Neutrophil (primary cell): ENCODE measurements at regions not wholly inside any gene's neighbourhood (a gene's known extent, or its start where the extent isn't known, plus 50 kb on each side); places are given as distances from the start of the nearest gene placed in this dataset.

Experiments
- H3K27ac ChIP-seq: fragments of 200-600 bp; sonication (generic); 2 replicates; pipeline ENCODE4 v1.5.1; 2016; ENCODE audit warnings: mild to moderate bottlenecking, moderate library complexity
- H3K27me3 ChIP-seq: fragments of 200-600 bp; sonication (generic); 2 replicates; pipeline ENCODE4 v1.6.0; 2016; ENCODE audit warnings: mild to moderate bottlenecking
- H3K36me3 ChIP-seq: fragments of 200-600 bp; sonication (generic); 2 replicates; pipeline ENCODE4 v1.5.1; 2017
- H3K4me1 ChIP-seq, 2 experiments: fragments of 200-600 bp in 1 of 2; sonication (generic) in 1 of 2; 1 replicate in 1 of 2; 2 replicates in 1 of 2; pipeline versions ENCODE4 v1.5.1 to v1.6.1; 2013 to 2016; ENCODE audit warnings: low read depth in 1 of 2, low read length in 1 of 2, mild to moderate bottlenecking in 1 of 2, moderate library complexity in 1 of 2; ENCODE audit not compliant: control insufficient read depth in 1 of 2, insufficient read depth in 1 of 2
- H3K4me3 ChIP-seq, 2 experiments: fragments of 200-600 bp in 1 of 2; sonication (generic) in 1 of 2; 1 replicate in 1 of 2; 2 replicates in 1 of 2; pipeline ENCODE4 v1.5.1; 2013 to 2016; ENCODE audit warnings: low read depth in 1 of 2, low read length in 1 of 2, mild to moderate bottlenecking in 1 of 2, moderate library complexity in 1 of 2
- H3K9me3 ChIP-seq: fragments of 200-600 bp; sonication (generic); 2 replicates; pipeline ENCODE4 v1.5.1; 2016
- TF ChIP-seq, protein P1 (sequence below): fragments of 200-600 bp; sonication (generic); IDR thresholded peaks from 2 replicates; pipeline ENCODE4 v1.5.1; 2016; ENCODE audit warnings: antibody characterized with exemption

- no peaks in the 10 kb centered on the region for H3K27me3 ChIP-seq
- H3K9me3 ChIP-seq = no peaks in the 10 kb centered on the region
- TF ChIP-seq, protein P1, sequence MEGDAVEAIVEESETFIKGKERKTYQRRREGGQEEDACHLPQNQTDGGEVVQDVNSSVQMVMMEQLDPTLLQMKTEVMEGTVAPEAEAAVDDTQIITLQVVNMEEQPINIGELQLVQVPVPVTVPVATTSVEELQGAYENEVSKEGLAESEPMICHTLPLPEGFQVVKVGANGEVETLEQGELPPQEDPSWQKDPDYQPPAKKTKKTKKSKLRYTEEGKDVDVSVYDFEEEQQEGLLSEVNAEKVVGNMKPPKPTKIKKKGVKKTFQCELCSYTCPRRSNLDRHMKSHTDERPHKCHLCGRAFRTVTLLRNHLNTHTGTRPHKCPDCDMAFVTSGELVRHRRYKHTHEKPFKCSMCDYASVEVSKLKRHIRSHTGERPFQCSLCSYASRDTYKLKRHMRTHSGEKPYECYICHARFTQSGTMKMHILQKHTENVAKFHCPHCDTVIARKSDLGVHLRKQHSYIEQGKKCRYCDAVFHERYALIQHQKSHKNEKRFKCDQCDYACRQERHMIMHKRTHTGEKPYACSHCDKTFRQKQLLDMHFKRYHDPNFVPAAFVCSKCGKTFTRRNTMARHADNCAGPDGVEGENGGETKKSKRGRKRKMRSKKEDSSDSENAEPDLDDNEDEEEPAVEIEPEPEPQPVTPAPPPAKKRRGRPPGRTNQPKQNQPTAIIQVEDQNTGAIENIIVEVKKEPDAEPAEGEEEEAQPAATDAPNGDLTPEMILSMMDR = no peak
- H3K27ac ChIP-seq = no peak overlapping the region
- no peaks in the 10 kb centered on the region for H3K4me1 ChIP-seq
- H3K36me3 ChIP-seq = no peaks in the 10 kb centered on the region
- H3K4me3 ChIP-seq = no peak overlapping the region
These were observed 185.6 kb upstream of the TAB2 start for GRCh38 chr6:149131891-149132290.

- Histone ChIP-seq H3K27ac (no peak overlapping the region), H3K27me3 (no peaks in the 10 kb centered on the region), H3K4me1 (no peaks in the 10 kb centered on the region), H3K36me3 (no peaks in the 10 kb centered on the region), H3K9me3 (no peaks in the 10 kb centered on the region), H3K4me3 (no peak overlapping the region)
- TF ChIP-seq, protein P1 = no peak
These were observed 185.2 kb upstream of the TAB2 start for GRCh38 chr6:149132336-149132735.

GRCh38 chr6:149134511-149134933 is 183.0 kb upstream of the TAB2 start:
- TF ChIP-seq, protein P1 = no peak
- Histone ChIP-seq H3K4me1 (peaks cover 0 to 7% of the 10 kb centered on the region in 2 experiments), H3K36me3 (no peaks in the 10 kb centered on the region), H3K27me3 (no peaks in the 10 kb centered on the region), H3K27ac (no peak overlapping the region), H3K4me3 (no peak overlapping the region), H3K9me3 (no peaks in the 10 kb centered on the region)

DNA sequence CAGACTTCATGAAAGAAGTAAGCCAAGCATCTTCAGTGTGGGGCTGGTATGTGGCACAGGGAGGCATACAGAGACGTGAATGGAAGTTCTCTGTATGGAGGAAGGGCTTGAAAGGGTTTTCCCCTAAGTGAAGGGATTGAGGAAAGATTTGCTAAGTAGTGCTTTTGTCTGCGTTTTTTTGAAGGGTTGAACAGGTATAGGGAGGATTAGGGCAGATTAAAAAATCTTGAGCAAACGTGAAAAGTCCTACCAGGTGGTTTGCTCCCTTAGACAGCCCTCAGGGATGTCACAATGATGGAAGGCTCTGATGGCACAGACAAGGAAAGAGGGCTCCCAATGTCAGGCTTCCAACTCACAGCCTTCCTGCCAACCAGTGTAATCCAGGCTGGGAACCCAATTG is 181.7 kb upstream of the TAB2 start:
- Histone ChIP-seq H3K4me1 (peaks cover 0 to 7% of the 10 kb centered on the region in 2 experiments), H3K4me3 (no peak overlapping the region)
- TF ChIP-seq, protein P1 = no peak

DNA sequence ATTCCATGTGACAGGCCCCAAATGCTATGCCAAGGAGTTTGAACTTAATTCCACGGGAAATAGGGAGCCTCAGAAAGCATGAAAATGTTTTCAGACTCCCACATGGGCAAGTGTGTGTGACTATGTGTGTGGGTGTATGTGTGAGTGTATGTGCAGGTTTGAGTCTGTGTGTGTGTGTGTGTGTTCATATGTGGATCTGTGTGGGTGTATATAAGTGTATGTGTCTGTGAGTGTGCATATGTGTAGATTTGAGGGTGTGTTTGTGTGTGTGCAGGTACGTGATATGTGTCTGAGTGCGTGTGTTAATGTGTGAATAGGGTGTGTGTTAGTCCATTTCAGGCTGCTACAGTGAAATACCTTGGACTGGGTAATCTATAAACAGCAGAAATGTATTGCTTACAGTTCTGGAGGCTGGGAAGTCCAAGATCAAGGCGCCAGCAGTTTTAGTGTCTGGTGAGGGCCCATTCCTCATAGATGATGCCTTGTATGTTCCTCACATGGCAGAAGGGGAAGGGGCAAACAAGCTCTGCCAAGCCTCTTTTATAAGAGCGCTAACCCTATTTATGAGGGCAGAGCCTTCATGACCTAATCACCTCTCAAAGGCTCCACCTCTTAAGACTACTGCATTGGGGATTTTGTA is 181.1 kb upstream of the TAB2 start:
- H3K27me3 ChIP-seq = no peaks in the 10 kb centered on the region
- peaks cover 0 to 7% of the 10 kb centered on the region in 2 experiments for H3K4me1 ChIP-seq
- H3K27ac ChIP-seq = no peak overlapping the region
- TF ChIP-seq, protein P1 = no peak
- no peaks in the 10 kb centered on the region for H3K9me3 ChIP-seq
- no peak overlapping the region for H3K4me3 ChIP-seq
- H3K36me3 ChIP-seq = no peaks in the 10 kb centered on the region

More for the DNA sequence above, 181.7 kb upstream of the TAB2 start:
- H3K27ac ChIP-seq = no peak overlapping the region
- no peaks in the 10 kb centered on the region for H3K27me3 ChIP-seq
- H3K9me3 ChIP-seq = no peaks in the 10 kb centered on the region
- no peaks in the 10 kb centered on the region for H3K36me3 ChIP-seq
